ENCODE measurements at regions not wholly inside any gene's neighbourhood (a gene's known extent, or its start where the extent isn't known, plus 50 kb on each side); places are given as distances from the start of the nearest gene placed in this dataset.

GRCh38 chr5:168157141-168157540 is 134.3 kb upstream of the WWC1 start:
- no peaks in the 10 kb centered on the region for H3K9me3 ChIP-seq
- H3K4me3 ChIP-seq: no peak overlapping the region
- no peaks in the 10 kb centered on the region for H3K4me1 ChIP-seq
- DNase-seq (ENCODE audit: low spot score): no peak
- H3K36me3 ChIP-seq: no peaks in the 10 kb centered on the region
- H3K27ac ChIP-seq: no peak overlapping the region
- TF ChIP-seq CTCF (IDR thresholded peaks at IDR 0.05): no peak
- no peaks in the 10 kb centered on the region for H3K27me3 ChIP-seq

DNA sequence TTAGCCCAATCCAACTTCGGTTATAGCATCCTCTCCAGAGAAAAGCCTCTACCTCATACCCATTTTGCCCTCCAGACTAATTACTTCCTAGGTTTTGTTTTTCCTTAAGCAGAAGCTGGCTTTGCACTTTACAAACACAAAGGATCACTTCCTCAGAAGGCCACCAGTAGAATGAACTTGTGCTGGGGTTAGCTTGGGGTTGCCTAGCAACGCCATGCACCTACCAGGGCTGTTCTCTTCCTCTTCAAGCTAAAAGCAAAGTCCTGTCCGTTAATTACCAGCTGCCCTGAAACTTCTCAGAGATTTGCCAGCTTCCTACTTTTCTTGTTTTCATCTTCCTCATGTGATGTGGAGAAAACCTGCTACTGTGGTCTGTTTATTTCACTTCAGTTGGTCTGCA is 132.0 kb upstream of the WWC1 start:
- DNase-seq (ENCODE audit: low spot score): no peak
- no peak for TF ChIP-seq CTCF (IDR thresholded peaks at IDR 0.05)
- Histone ChIP-seq H3K36me3 (no peaks in the 10 kb centered on the region), H3K27me3 (no peaks in the 10 kb centered on the region), H3K9me3 (no peaks in the 10 kb centered on the region), H3K4me3 (no peak overlapping the region), H3K4me1 (no peaks in the 10 kb centered on the region), H3K27ac (no peak overlapping the region)

DNA sequence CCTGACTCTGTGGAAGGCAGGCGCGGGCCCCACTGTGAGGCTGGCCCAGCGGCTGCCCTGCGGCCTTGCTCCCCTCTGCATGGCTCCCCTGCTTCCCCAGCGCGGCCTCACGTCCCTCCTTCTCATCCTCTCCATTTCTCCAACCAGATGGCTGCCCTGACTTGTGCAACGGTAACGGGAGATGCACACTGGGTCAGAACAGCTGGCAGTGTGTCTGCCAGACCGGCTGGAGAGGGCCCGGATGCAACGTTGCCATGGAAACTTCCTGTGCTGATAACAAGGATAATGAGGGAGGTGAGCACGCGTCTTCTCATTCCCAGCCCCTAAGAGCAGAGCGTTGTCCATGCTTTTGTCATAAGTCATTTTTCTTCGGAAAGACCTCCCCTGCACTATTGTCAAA is 129.0 kb upstream of the WWC1 start:
- no peak overlapping the region for H3K4me3 ChIP-seq
- H3K4me1 ChIP-seq: peaks cover 0 to 7% of the 10 kb centered on the region in 2 donors
- no peak for DNase-seq (ENCODE audit: low spot score)
- no peaks in the 10 kb centered on the region for H3K9me3 ChIP-seq
- no peak overlapping the region for H3K27ac ChIP-seq
- no peak for TF ChIP-seq CTCF (IDR thresholded peaks at IDR 0.05)
- no peaks in the 10 kb centered on the region for H3K36me3 ChIP-seq
- no peaks in the 10 kb centered on the region for H3K27me3 ChIP-seq

- peaks cover 0 to 7% of the 10 kb centered on the region in 2 donors for H3K4me1 ChIP-seq
- DNase-seq (ENCODE audit: low spot score): no peak
- no peak overlapping the region for H3K4me3 ChIP-seq
- no peak overlapping the region for H3K27ac ChIP-seq
- no peaks in the 10 kb centered on the region for H3K27me3 ChIP-seq
- no peaks in the 10 kb centered on the region for H3K9me3 ChIP-seq
- TF ChIP-seq CTCF (IDR thresholded peaks at IDR 0.05): no peak
- H3K36me3 ChIP-seq: no peaks in the 10 kb centered on the region
Observed at GRCh38 chr5:168163966-168164365, 127.5 kb upstream of the WWC1 start.

- no peak overlapping the region for H3K27ac ChIP-seq
- no peak for TF ChIP-seq CTCF (IDR thresholded peaks at IDR 0.05)
Observed at GRCh38 chr5:168165221-168165914, 126.1 kb upstream of the WWC1 start.

DNA sequence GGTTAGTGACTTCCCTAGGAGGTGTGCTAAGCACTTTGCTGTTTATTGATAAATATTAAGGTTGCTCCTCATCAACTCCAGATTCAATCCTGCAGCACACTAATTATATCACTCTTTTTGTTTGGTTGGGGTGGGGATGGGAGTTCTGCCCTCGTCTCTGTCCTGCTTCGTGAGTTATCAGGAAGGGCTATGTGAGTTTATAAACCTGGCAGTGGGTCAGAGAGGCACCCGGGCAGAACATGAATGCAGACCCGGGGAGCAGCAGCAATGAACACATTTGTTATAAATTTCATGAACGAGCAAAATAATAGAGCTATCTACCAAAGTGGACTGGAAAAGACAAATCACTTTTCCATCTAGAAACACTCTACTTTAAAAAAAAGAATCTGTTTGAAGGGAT is 125.5 kb upstream of the WWC1 start:
- DNase-seq (ENCODE audit: low spot score): no peak
- TF ChIP-seq CTCF (IDR thresholded peaks at IDR 0.05): no peak
- Histone ChIP-seq H3K4me1 (peaks cover 0 to 14% of the 10 kb centered on the region in 2 donors), H3K9me3 (no peaks in the 10 kb centered on the region), H3K36me3 (no peaks in the 10 kb centered on the region), H3K27me3 (no peaks in the 10 kb centered on the region), H3K27ac (no peak overlapping the region), H3K4me3 (no peak overlapping the region)

More at GRCh38 chr5:168165221-168165914, 126.1 kb upstream of the WWC1 start:
- Histone ChIP-seq H3K4me1 (peaks cover 0 to 14% of the 10 kb centered on the region in 2 donors), H3K9me3 (no peaks in the 10 kb centered on the region), H3K4me3 (no peak overlapping the region), H3K27me3 (no peaks in the 10 kb centered on the region), H3K36me3 (no peaks in the 10 kb centered on the region)
- no peak for DNase-seq (ENCODE audit: low spot score)
